ENCODE measurements at regions not wholly inside any gene's neighbourhood (a gene's known extent, or its start where the extent isn't known, plus 50 kb on each side); places are given as distances from the start of the nearest gene placed in this dataset.

- TF ChIP-seq CHD1 (IDR thresholded peaks at IDR 0.05; ENCODE audit: low read depth, low read length), result no peak
- POLR2A ChIA-PET (ENCODE audit: unreplicated experiment), result no interaction called here
- Histone ChIP-seq H3K23ac (ENCODE audit: low read depth, low read length) (no peak overlapping the region), H2BK15ac (ENCODE audit: low read depth, low read length) (no peak overlapping the region), H2BK5ac (ENCODE audit: low read depth, low read length, poor library complexity, severe bottlenecking) (no peak overlapping the region), H3K9me3 (ENCODE audit: control insufficient read depth, insufficient read depth, low read length) (no peaks in the 10 kb centered on the region), H3K4me1 (ENCODE audit: control insufficient read depth, insufficient read depth, low read length) (no peaks in the 10 kb centered on the region), H3K14ac (replicated peaks; ENCODE audit: low read depth, low read length) (no peak overlapping the region), H3K18ac (ENCODE audit: low read depth, low read length) (no peak overlapping the region), H2AK5ac (ENCODE audit: low read depth, low read length) (no peak overlapping the region), H3K27ac (ENCODE audit: insufficient read depth, low read length) (no peak overlapping the region), H3K4ac (ENCODE audit: low read depth, low read length) (no peak overlapping the region), H3K56ac (ENCODE audit: extremely low read depth, insufficient read depth, low read length) (no peak overlapping the region), H4K5ac (ENCODE audit: low read depth, low read length) (no peak overlapping the region), H4K20me1 (ENCODE audit: insufficient read depth, low read length) (no peaks in the 10 kb centered on the region), H2AK9ac (replicated peaks; ENCODE audit: low read depth, low read length, poor library complexity) (no peak overlapping the region), H3K4me3 (ENCODE audit: insufficient read depth, low read depth, low read length) (no peak overlapping the region), H2BK20ac (ENCODE audit: low read depth, low read length) (no peak overlapping the region), H3K79me1 (ENCODE audit: low read depth in 1 of 2, low read length in 2 of 2) (no peaks in the 10 kb centered on the region), H3K9me1 (ENCODE audit: insufficient read depth, low read length) (no peaks in the 10 kb centered on the region), H4K8ac (ENCODE audit: low read depth in 2 of 2, low read length in 2 of 2) (no peak overlapping the region), H4K91ac (ENCODE audit: insufficient read depth, low read depth, low read length) (no peak overlapping the region), H3K36me3 (ENCODE audit: control insufficient read depth, insufficient read depth, low read length) (no peaks in the 10 kb centered on the region), H2AFZ (replicated peaks; ENCODE audit: low read length, poor library complexity) (no peak overlapping the region), H2BK120ac (ENCODE audit: low read depth, low read length) (no peak overlapping the region), H3K9ac (ENCODE audit: low read depth, low read length) (no peak overlapping the region), H3K27me3 (ENCODE audit: control insufficient read depth, insufficient read depth, low read length) (peaks cover 6% of the 10 kb centered on the region), H3K4me2 (ENCODE audit: low read depth, low read length) (no peak overlapping the region)
- in situ Hi-C loops (cut with MboI; ENCODE audit: low sequenced_read_pairs), result no loop called here
- no peak for DNase-seq
- intact Hi-C loops (cut with micrococcal nuclease), result no loop called here
- BruUV-seq (replicated peaks), result no TSS peak
- CTCF ChIA-PET, result no interaction called here
- no peak for ATAC-seq (ENCODE audit: low read depth)
- dilution Hi-C loops (cut with HindIII; ENCODE audit: low sequenced_read_pairs, unreplicated experiment), result no loop called here
- WGBS, 2 experiments (ENCODE audit: extremely low coverage in 2 of 2, insufficient read length in 1 of 2), result no CpG with 5 or more reads among the region's 3 CpGs
Observed at GRCh38 chr5:38143384-38143783, 115.0 kb upstream of the EGFLAM start.
